Osteocyte (in vitro differentiated cells): ENCODE measurements at regions not wholly inside any gene's neighbourhood (a gene's known extent, or its start where the extent isn't known, plus 50 kb on each side); places are given as distances from the start of the nearest gene placed in this dataset.
A peak's percentile ranks its signal among the peaks of the same experiment; 100 is the strongest.

Experiments used
- DNase-seq: peaks from one replicate; pipeline ENCODE4 v3.0.0; 2021; ENCODE audit warnings: mixed read lengths; ENCODE audit not compliant: unreplicated experiment; ENCODE audit errors: extremely low spot score
- H3K27ac Mint-ChIP-seq: one replicate; pipeline ENCODE4 v1.8.0; 2021; ENCODE audit warnings: mild to moderate bottlenecking, mixed read lengths; ENCODE audit not compliant: unreplicated experiment
- H3K27me3 Mint-ChIP-seq: one replicate; pipeline ENCODE4 v1.8.0; 2021; ENCODE audit warnings: mixed read lengths; ENCODE audit not compliant: unreplicated experiment
- H3K36me3 Mint-ChIP-seq: one replicate; pipeline ENCODE4 v1.8.0; 2021; ENCODE audit warnings: mixed read lengths; ENCODE audit not compliant: unreplicated experiment
- H3K4me1 Mint-ChIP-seq: one replicate; pipeline ENCODE4 v1.8.0; 2021; ENCODE audit warnings: mixed read lengths; ENCODE audit not compliant: unreplicated experiment
- H3K4me3 Mint-ChIP-seq: one replicate; pipeline ENCODE4 v1.8.0; 2021; ENCODE audit warnings: mild to moderate bottlenecking, moderate library complexity, mixed read lengths; ENCODE audit not compliant: unreplicated experiment
- H3K9me3 Mint-ChIP-seq: one replicate; pipeline ENCODE4 v1.8.0; 2021; ENCODE audit warnings: mixed read lengths; ENCODE audit not compliant: unreplicated experiment
- TF ChIP-seq, protein P1 (sequence below): fragments of 200-600 bp; sonication (generic); IDR thresholded peaks from 2 replicates; pipeline ENCODE4 v1.5.0; 2021; ENCODE audit warnings: antibody characterized with exemption, mild to moderate bottlenecking, moderate library complexity

DNA sequence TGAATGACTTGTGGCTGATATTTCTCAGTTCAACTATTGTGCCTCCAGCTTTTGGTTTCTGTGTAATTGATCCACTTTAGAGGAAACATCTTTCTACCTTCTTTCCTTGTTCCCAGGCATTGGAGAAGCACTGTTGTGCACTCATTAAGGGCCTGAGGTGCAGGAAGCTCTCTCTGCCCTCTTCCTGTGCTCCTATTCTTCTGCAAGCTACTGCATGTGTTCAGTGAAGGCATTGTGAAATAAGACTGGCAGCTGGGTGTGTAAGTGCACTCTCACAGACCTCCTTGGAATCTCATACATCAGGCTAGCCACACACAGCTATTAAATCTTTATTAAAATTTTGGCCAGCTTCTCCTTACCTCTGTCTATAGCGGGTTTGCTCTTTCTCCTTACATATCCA is 177.8 kb downstream of the OGFRL1 start:
- Mint-ChIP-seq H3K4me3 (no peak overlapping the region), H3K36me3 (peaks cover 17% of the 10 kb centered on the region), H3K27ac (no peak overlapping the region), H3K27me3 (no peaks in the 10 kb centered on the region), H3K4me1 (peaks cover 18% of the 10 kb centered on the region), H3K9me3 (peaks cover 31% of the 10 kb centered on the region)
- TF ChIP-seq, protein P1, sequence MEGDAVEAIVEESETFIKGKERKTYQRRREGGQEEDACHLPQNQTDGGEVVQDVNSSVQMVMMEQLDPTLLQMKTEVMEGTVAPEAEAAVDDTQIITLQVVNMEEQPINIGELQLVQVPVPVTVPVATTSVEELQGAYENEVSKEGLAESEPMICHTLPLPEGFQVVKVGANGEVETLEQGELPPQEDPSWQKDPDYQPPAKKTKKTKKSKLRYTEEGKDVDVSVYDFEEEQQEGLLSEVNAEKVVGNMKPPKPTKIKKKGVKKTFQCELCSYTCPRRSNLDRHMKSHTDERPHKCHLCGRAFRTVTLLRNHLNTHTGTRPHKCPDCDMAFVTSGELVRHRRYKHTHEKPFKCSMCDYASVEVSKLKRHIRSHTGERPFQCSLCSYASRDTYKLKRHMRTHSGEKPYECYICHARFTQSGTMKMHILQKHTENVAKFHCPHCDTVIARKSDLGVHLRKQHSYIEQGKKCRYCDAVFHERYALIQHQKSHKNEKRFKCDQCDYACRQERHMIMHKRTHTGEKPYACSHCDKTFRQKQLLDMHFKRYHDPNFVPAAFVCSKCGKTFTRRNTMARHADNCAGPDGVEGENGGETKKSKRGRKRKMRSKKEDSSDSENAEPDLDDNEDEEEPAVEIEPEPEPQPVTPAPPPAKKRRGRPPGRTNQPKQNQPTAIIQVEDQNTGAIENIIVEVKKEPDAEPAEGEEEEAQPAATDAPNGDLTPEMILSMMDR = no peak
- DNase-seq = no peak

DNA sequence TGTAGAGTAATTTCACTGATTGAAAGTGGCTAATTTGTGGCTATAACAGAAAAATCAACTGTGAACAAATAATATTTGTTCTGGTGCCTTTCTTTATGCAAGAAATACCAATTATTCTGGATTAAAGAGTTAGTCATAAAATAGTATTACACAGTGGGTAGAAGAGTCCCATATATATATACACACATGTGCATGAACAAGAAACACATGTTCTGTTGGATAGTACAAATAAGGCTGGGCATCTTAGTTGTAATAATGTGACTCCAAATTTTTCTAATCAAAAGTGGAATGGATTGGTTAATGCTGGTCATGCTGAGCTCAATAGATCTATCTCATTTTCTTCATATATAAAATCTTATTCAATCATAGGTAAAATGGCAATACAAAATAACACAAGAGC is 179.4 kb downstream of the OGFRL1 start:
- peaks cover 18% of the 10 kb centered on the region for H3K4me1 Mint-ChIP-seq
- H3K36me3 Mint-ChIP-seq = peaks cover 17% of the 10 kb centered on the region
- H3K27ac Mint-ChIP-seq = no peak overlapping the region
- H3K27me3 Mint-ChIP-seq = no peaks in the 10 kb centered on the region
- TF ChIP-seq, protein P1 = no peak
- H3K9me3 Mint-ChIP-seq = peaks cover 25% of the 10 kb centered on the region
- DNase-seq = no peak
- no peak overlapping the region for H3K4me3 Mint-ChIP-seq

DNA sequence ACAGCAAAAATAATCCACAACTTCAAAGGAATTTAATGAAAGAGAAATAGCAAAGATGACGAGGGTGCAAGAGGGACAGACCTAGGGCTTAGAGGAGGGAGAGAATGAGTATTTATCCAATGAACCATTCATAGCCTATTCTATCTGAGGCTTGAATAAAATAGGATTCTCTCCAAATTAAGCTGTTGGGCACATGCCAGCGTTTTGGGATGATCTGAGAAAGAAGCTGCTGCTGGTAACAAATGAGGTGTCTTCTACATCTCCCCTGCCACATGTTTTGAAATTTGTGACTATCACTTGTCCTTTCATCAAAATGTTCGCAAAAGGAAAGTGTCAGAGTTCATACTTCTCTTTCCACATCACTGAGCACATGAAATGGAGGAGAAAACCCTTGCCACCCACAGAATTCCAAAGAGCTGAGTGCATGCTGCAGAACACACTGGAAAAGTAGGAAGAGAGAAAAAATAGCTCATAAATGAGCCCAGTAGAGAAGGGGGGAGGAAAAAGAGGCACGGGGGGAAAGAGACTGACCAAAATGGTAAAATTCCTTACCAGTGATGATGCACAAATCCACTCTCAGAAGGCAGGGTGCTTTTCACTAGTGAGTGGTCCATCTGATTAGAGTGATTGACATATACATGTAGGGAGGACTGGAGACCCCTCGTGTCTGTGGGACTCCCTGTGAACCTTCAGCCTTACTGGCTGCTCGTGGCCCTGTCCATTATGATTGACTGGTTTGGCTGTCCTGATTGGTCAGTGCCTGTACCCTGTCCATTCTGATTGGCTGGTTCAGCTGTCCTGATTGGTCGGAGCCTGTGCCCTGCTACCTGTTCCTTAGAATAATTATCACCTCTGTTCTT is 180.5 kb downstream of the OGFRL1 start:
- Mint-ChIP-seq H3K27me3 (no peaks in the 10 kb centered on the region), H3K4me3 (peak overlapping the region; percentile 5), H3K9me3 (peaks cover 25% of the 10 kb centered on the region), H3K27ac (peak overlapping the region; percentile 66), H3K36me3 (peaks cover 17% of the 10 kb centered on the region), H3K4me1 (peaks cover 23% of the 10 kb centered on the region)
- DNase-seq = no peak
- TF ChIP-seq, protein P1 = no peak

DNA sequence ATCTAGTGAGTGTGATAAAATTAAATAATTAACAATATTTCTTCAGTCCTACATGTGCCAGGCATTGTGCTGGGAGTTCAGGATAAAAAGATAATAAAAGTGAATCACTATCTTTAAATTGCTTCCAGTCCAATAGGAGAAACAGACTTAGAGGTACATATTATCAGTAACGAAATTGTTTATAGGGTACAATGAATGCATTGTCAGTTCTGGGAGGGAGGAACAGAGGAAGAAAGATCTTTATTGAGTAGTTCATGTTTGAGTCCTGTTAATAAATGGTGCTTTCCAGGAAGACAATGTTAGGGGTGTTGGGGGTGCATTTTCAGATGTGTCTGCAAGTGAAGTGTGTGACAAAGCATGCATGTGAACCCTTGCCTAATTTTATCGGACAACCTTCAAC is 183.1 kb downstream of the OGFRL1 start:
- H3K27ac Mint-ChIP-seq = no peak overlapping the region
- H3K9me3 Mint-ChIP-seq = peaks cover 5% of the 10 kb centered on the region

DNA sequence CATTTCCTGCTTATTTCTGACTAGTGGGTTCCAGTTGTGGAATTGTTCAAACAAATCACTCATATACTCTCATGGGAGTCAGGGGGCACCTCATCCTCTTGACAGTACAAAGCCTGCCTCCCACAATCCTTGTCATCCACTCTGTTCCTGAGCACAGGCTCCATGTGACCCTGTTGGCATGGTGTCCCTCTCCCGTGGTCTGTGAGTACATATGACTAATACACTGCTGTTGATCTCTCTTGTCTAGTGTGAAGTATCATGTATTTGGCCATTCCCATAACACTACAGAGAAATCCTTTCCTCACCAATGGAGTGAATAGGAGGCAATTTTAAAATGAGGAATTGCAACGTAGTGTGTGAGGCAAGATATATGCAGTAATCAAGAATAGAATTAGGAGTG is 185.3 kb downstream of the OGFRL1 start:
- Mint-ChIP-seq H3K4me1 (peaks cover 29% of the 10 kb centered on the region), H3K4me3 (no peak overlapping the region), H3K27me3 (no peaks in the 10 kb centered on the region), H3K27ac (peak overlapping the region; percentile 32), H3K9me3 (peaks cover 5% of the 10 kb centered on the region), H3K36me3 (no peaks in the 10 kb centered on the region)
- TF ChIP-seq, protein P1 = no peak
- no peak for DNase-seq

More for the DNA sequence above, 183.1 kb downstream of the OGFRL1 start:
- H3K4me1 Mint-ChIP-seq = peaks cover 24% of the 10 kb centered on the region
- TF ChIP-seq, protein P1 = no peak
- no peak for DNase-seq
- no peak overlapping the region for H3K4me3 Mint-ChIP-seq
- H3K36me3 Mint-ChIP-seq = no peaks in the 10 kb centered on the region
- no peaks in the 10 kb centered on the region for H3K27me3 Mint-ChIP-seq
